ENCODE measurements at regions not wholly inside any gene's neighbourhood (a gene's known extent, or its start where the extent isn't known, plus 50 kb on each side); places are given as distances from the start of the nearest gene placed in this dataset.

DNA sequence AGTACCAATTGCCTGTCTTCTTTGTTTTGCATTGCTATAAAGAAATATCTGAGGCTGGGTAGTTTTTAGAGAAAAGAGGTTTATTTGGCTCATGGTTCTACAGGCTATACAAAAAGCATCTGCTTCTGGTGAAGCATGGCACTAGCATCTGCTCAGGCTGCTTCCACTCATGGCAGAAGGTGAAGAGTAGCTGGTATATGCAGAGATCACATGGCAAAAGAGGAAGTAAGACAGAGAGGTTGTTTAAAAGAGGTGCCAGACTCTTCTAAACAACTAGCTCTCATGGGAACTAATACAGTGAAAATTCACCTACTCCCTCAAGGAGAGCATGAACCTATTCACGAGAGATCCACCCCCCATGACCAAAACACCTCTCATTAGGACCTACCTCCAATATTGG is 56.7 kb upstream of the GUCA2B start:
- no peak for DNase-seq (ENCODE audit: extremely low read depth in 1 of 2, low read depth in 1 of 2)

DNA sequence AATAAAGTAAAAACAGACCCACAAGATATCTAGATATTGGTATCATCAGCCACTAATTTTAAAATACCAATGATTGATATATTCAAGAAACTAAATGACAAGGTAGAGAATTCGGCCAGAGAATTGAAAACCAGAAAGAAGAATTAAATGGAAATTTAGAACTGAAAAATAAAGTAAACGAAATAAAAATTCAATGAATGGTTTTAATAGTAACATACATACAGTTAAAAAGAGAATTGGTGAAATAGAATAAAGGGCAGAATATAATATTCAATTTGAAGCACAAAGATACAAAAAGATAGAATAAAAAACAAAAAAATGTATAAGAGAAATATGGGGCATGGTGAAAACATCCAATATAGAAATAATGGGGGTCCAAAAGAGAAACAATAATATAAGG is 64.0 kb upstream of the GUCA2B start:
- DNase-seq (ENCODE audit: extremely low read depth in 1 of 2, low read depth in 1 of 2): no peak

DNA sequence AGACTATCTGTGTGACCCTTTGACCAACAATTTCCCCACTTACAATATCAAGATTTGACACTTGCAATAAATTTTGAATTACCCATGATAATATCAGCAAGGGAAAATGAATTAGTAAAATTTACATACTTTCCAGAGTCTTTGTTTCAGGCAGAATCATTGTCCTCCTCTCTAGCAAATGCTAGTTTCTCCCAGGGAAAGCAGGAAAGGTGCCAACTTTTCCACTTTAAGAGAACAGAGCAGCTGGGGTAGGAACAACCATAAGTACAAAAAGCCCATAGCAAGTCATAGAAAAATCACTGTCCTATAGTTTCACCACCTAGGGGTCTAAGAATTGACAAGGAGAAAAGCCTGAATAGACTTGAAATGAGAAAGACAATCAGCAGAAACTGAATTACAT is 67.1 kb upstream of the GUCA2B start:
- no peak for DNase-seq (ENCODE audit: extremely low read depth in 1 of 2, low read depth in 1 of 2)

DNA sequence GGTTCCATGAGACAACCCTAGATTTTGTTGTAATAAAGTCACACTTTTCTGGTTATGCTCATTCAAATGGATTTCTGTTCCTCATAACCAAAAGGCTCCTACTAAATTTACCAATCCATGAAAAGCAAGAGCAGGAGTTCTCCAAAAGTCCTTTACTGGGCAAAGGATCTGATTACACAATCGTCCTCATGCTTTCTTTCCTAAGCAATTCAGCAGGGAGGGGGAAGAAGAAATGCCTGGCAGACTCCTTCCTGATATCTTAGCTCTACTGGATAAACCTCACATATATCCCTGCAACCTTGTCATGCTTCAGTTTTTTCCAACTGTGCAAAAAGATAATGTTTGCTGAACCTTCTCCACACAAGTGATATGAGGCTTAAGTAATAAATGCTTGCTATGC is 67.6 kb upstream of the GUCA2B start:
- no peak for DNase-seq (ENCODE audit: extremely low read depth in 1 of 2, low read depth in 1 of 2)

DNA sequence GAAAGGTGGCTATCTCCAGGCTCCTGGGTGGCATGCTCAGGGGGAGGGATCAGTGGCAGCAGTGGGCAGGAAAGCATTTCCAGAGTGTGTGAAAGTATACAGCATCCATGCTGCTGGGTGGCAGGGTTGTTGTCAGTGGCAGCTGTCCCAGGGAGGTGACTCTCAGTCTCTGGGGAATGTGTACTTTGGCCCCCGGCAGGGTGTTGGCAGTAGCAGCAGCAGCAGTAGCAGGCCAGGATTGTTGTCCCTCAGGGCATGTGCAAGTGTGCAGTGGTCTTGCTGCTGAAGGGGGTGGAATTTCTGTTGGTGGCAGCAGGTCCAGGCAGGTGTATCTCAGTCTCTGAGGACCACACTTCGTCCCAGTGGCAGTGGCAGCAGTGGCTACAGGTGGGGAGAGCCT is 71.7 kb upstream of the GUCA2B start:
- DNase-seq (ENCODE audit: extremely low read depth in 1 of 2, low read depth in 1 of 2): no peak

DNA sequence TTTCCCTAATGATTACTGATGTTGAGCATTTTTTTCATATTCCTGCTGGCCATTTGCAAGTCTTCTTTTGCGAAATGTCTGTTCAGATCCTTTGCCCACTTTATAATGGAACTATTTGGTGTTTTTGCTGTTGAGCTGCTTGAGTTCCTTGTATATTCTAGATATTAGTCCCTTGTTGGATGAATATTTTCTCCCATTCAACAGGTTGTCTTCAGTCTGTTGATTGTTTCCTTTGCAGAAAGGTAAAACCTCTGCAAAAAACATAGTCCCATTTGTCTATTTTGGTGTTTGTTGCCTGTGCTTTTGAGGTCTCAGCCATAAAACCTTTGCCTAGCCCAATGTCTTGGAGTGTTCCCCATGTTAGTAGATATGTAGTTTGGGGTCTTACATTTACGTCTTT is 78.0 kb upstream of the GUCA2B start:
- no peak for DNase-seq (ENCODE audit: extremely low read depth in 1 of 2, low read depth in 1 of 2)

DNA sequence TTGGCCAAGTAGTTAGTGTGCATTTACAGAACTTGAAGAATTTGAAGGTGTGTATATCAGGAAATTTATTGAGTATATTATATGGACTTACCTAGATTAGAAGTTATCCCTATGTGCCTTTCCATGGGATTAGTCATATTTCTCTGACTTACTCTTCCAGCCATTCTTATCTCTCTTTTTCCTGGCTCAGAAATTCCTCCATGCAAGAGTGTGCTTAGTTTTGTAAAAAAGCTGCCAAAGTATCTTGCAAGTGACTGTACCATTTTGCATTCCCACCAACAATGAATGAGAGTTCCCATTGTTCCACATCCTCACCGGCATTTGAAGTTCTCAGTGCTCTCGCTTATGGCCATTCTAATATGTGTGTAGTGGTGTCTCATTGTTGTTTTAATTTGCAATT is 82.2 kb upstream of the GUCA2B start:
- no peak for DNase-seq (ENCODE audit: extremely low read depth in 1 of 2, low read depth in 1 of 2)

DNA sequence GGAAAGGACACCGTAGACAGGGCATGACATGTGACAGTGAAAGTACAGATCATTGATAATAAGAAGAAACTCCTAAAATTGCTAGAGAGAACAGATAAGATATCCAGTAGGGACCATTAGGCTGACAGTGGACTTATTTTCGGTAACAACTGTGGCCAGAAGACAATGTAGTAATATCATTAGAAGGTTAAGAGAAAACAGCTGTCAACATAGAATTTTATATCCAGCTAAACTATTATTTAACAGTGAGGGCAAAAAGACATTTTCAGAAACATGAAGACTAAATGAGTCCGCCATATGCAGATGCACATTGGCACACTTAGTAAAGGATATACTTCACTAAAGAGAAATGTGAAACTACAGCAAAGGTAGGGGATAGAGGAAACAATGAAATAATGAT is 95.4 kb upstream of the GUCA2B start:
- no peak for DNase-seq (ENCODE audit: extremely low read depth in 1 of 2, low read depth in 1 of 2)

DNA sequence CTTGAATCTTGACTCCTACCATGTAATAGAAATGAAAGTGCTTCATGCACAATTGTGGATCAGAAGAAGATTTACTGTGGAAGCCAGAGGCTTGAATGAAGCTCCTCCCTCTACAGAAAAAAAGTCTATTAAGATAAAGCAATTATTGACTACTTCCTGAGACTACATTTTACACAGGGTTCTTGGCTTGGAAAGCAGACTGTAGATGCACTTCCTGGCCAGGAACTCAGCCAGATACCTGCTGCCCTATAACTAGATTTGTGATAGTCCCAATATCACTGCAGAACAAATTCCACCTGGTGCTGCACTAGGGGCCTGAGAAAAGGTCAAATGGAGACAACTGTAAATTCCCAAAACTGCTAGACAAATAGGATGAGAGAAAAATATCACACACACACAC is 96.8 kb upstream of the GUCA2B start:
- DNase-seq (ENCODE audit: extremely low read depth in 1 of 2, low read depth in 1 of 2): no peak

DNA sequence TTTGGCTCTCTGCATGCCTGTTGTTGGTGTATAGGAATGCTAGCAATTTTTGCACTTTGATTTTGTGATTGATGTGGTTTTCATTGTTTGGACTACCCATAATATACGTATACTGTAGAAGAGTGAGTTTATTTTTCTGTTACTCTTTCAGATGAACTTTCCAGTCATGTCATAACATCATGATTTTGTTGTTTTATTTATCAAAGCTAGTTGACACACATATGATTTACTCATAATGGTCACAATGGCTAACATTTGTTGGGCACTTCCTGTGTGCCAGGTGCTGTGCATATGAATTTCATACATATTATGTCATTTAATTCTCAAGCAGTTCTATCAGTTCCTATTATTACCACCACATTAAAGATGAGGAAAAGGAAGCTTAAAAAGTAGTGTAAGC is 98.1 kb upstream of the GUCA2B start:
- DNase-seq (ENCODE audit: extremely low read depth in 1 of 2, low read depth in 1 of 2): no peak

DNA sequence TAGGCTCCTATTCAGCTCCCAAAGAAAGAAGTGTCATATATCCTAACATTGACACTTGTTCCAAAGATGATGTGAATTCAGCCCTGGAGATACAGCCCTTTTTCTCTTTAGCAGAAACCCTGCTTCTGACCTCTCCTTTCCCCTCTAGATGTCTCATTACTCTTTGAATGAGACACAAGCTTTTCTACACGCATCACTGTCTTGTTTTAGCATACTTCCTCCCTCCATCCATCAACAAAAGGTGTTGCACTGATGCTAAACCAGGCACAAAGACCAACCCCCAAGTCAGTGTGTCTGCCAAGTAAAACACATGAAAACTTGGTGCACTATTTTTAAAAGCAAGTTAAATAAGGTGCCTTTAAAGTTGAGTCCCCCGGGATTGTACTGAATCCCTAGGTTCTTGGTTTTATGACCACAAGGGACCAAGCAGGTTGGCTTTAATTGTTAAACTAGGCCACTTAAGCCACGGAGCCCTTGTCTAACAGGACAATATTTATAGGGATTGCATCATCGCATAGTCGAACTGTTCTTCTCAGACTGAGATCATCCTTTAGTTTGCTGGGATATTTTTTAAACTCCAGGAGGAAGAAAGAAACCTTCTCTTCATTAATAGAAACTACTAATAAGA is 101.0 kb upstream of the GUCA2B start:
- no peak for DNase-seq (ENCODE audit: extremely low read depth in 1 of 2, low read depth in 1 of 2)

DNA sequence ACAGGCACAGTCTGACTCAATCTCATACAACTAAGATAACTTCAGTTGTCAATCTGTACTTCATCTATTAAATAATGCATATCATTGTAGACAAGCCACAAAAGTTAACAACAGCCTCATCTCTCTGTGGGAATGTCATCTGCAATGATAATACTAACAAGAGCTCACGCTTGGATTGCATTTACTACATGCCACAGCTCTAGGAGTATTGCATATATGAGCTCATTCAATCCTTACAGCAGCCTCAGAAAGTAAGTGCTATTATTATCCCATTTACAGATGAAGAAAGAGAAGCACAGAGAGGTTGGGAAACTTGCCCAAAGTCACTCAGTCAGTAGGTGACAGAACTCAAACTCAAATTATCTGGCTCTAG is 105.7 kb upstream of the GUCA2B start:
- no peak for DNase-seq (ENCODE audit: extremely low read depth in 1 of 2, low read depth in 1 of 2)

DNA sequence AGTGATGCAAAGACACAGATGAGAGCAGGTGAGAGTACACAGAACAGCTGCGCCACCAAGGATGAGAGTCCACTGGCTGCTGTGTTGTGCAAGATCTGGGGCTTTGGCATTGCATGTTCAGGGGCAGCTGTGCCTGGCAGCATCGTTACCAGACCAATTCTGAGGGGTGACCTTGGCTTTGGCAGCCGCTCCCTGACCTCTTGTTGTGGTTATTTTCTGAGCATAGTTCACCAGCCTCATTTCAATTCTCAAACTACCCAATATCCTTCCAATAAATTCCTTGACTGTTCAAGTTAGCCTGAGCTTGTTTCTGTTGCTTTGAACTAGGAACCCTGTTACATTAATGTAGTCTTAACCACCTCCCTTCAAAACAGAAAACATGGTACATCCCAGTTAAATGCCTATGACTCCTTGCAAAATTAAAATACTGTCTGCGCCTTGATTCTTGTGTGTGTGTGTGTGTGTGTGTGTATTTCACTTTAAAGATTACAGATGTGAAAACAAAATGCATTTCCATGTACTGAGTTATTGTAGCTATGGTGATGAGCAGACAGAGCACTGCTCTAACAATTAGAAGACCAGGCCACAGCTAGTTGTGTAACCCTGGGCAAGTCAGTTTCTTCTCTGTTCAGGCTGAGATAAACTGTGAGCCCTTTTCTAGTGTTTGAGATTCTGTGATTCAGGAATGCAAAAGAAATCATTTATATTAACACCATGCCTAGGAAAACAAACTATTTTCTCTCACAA is 106.3 kb upstream of the GUCA2B start:
- DNase-seq (ENCODE audit: extremely low read depth in 1 of 2, low read depth in 1 of 2): no peak

DNA sequence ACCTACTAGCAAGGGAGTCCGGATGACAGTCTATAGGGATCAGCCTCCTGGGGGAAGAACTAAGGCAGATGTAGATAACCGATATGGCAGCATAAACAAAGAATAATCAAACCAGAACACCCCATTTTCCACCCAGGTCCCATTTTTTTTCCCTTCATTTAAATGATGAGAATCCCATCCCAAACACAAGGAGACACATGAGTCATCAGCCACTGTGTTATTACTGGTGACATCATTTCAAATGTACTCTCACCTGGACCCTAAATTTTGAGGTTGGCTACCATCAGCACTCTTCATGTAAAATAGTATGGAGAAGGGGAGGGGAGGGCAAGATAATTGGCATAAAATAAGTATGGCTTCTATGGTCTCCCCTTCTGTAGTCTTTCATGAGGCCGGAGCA is 108.9 kb upstream of the GUCA2B start:
- DNase-seq (ENCODE audit: extremely low read depth in 1 of 2, low read depth in 1 of 2): no peak

DNA sequence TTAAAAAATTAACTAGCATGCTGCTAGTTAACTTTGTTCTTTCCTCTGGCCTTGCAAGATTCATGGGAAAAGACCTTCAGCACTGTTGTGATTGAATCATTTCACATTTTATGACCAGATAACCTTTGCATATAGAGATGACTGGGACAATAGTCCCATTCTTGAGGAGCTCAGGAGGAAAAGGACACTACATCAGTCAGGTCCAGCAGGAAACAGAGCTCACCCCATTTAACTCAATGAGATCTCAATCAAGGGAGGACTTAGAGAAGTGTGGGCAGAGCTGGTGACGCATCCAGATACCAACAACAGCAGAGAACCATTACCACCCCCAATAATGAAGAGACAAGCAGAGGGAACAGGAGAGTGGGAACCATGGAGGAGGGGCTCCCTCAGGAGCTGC is 109.4 kb upstream of the GUCA2B start:
- DNase-seq (ENCODE audit: extremely low read depth in 1 of 2, low read depth in 1 of 2): no peak

DNA sequence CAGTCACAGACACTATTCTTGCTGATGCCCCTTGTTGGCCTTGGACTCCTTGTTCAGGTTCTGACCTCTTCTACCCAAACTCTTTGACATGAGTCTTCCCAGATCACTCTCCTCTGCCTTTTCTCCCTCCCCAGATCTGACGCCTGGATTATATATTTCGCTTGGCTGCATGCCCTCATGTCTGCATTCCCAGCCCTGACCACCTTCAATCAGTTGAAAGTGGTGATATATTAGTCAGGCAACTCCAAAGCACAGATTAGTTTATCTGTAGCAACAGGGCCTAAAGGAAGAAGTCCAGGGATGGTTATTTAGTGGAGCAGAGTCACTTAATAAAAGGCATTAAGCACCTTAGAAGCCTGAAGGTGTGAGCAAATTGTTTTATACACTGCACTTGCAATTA is 110.0 kb upstream of the GUCA2B start:
- no peak for DNase-seq (ENCODE audit: extremely low read depth in 1 of 2, low read depth in 1 of 2)

DNA sequence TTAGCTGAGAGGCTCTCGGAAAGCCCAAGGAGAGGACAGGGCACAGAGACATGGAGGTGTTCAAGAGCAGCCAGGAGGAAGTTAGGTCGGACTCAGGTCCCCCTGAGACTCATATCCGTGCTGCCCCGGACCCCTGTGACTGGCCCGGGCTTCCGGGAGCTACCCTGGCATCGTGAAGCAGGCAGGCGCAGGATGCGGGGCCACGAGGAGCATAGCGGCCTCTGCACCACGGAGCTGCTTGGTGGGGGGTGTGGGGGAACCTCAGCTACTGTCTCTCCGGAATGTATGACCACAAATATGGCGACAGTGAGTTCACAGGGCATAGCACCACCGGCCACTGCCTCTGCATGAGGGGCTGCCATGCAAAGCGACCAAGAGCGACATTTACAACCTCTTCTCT is 112.2 kb upstream of the GUCA2B start:
- no peak for DNase-seq (ENCODE audit: extremely low read depth in 1 of 2, low read depth in 1 of 2)

DNA sequence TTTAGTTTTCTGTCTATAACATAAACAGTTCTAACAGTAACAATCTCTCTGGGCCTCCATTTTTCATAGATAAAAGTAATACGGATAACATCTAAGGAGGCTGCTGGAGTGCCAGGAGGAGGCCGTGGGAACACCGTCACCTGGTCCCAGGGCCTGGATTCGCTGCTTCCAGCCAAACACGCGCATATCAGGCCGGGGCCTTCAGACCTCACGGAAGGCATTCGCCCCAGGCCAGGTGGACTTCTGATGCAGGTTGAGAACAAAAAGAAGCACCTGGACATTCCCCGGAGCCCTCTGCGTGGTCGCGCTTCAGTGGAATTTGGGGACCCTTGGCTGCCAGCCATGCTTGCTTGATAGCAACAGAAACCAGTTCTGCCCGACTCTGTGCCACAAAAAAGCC is 113.1 kb upstream of the GUCA2B start:
- no peak for DNase-seq (ENCODE audit: extremely low read depth in 1 of 2, low read depth in 1 of 2)

DNA sequence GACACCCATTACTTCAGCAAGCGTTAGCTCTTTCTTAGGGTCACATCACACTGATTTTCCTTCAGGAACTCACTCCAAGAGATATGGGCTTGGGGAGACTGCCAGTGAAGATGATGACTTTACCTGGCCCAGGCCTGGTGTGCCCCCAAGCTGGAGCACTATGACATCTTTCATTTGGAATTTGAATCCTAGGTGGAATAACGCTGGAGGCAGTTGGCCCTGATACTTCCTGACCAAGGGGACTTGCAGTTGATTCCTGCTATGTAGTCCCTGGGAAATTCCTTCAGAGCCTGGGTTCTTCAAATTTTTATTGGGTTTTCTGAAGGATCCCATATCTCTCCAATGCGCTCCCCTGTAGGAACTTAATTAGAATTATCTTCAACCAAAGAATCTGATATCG is 114.9 kb upstream of the GUCA2B start:
- DNase-seq (ENCODE audit: extremely low read depth in 1 of 2, low read depth in 1 of 2): no peak

DNA sequence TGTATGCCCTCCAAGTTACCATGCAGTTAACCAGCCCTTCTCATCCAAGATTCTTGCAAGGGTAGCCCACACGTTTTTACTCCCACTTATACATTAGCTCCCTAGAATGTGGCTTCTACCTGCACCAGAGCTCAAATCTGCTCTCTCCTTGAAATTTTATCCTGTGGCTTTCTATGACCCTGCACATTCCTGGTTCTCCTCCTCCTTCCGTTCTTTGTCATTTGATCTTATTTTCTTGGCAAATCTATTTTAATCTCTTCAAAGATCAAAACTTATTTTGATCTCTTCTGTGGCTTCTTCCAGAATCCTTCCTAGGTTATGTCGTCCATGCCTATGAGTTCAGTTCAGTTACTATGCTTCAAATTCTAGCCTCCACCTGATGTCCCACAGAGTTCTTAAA is 115.6 kb upstream of the GUCA2B start:
- no peak for DNase-seq (ENCODE audit: extremely low read depth in 1 of 2, low read depth in 1 of 2)

DNA sequence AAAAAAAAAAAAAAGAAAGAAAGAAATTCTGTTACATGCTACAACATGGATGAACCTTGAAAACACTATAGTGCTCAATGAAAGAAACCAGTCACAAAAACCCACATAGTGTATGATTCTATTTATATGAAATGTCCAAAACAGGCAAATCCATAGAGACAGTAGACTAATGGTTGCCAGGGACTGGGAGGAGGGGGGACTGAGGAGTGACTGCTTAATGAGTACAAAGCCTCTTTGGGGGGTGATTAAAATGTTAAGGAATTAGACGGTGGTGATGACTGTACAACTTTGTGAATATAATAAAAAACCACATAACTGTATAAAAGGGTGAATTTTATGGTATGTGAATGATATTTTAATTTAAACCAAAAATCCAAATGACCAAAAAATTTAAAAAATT is 116.0 kb upstream of the GUCA2B start:
- DNase-seq (ENCODE audit: extremely low read depth in 1 of 2, low read depth in 1 of 2): no peak

DNA sequence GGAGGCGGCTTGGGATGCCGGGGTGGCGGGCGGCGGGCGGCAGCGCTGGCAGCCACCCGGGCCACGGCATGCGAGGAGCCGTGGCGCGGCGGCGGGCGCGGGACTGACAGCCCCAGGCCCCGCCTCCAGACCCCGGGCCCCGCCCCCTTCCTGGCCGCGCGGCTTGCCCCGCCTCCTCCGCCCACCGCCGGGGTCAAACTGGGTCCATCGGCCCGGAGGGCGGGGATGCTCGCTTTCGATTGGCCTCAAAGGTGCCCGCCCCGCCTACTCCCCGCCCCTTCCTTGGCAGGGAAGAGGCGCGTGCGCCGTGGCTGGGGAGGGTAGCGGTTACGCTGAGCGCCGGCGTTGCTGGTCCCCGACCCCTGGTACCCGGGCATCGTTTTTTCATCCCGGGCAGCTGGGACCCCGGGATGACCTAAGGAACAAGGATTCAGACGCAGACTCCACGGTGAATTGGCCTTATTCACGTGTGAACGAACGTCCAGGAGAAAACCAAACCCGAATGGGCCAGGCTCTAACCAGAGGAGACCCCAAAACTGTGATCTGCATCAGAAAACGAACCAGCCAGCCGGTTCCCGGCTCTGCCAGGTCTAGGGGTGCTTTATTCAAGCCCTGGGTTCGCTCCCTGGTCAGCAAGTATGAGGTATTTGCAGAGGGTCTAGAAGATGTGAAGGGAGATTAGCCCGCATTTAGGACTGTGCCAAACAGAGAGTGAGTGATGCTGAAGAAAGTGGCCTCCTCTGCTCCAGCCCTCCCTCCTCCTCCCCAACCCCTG is 117.2 kb upstream of the GUCA2B start:
- DNase-seq (ENCODE audit: extremely low read depth in 1 of 2, low read depth in 1 of 2): peak; percentile 97
